ENCODE measurements at regions not wholly inside any gene's neighbourhood (a gene's known extent, or its start where the extent isn't known, plus 50 kb on each side); places are given as distances from the start of the nearest gene placed in this dataset.

GRCh38 chr4:32847461-32847860 lies 2127.3 kb downstream of the PCDH7 start:
- no peaks in the 10 kb centered on the region for H3K4me1 Mint-ChIP-seq (ENCODE audit: low read depth, unreplicated experiment)
- ChIA-PET POLR2A (no interaction called here), CTCF (no interaction called here)
- no TSS peak for BruUV-seq (replicated peaks)
- no peaks in the 10 kb centered on the region for H3K36me3 Mint-ChIP-seq (ENCODE audit: insufficient read depth, unreplicated experiment)
- peaks cover 10% of the 10 kb centered on the region for H3K9me3 Mint-ChIP-seq (ENCODE audit: unreplicated experiment)
- no peaks in the 10 kb centered on the region for H3K36me3 ChIP-seq (ENCODE audit: control insufficient read depth, insufficient read depth, low read length)
- no peaks in the 10 kb centered on the region; the same call in 1 of the 2 replicates for H3K9me3 ChIP-seq
- H3K4me3 Mint-ChIP-seq (ENCODE audit: unreplicated experiment) = no peak overlapping the region
- H3K4me1 ChIP-seq = no peaks in the 10 kb centered on the region
- DNase-seq = peak in 1 of 2 experiments; percentile 24
- no peaks in the 10 kb centered on the region for H3K27me3 ChIP-seq (replicated peaks; ENCODE audit: control insufficient read depth, insufficient read depth, low read length)
- no peak overlapping the region for H3K4me3 ChIP-seq (ENCODE audit: low read depth, low read length)
- no peak for TF ChIP-seq CTCF (IDR thresholded peaks at IDR 0.05; ENCODE audit: insufficient read depth in 1 of 2, low read depth in 1 of 2, low read length in 1 of 2, severe bottlenecking in 1 of 2, unreplicated experiment in 1 of 2)
- no peaks in the 10 kb centered on the region for H3K27me3 Mint-ChIP-seq (ENCODE audit: insufficient read depth, unreplicated experiment)
- H3K27ac Mint-ChIP-seq (ENCODE audit: unreplicated experiment) = no peak overlapping the region
- intact Hi-C loops (cut with micrococcal nuclease; ENCODE audit: unreplicated experiment) = loop anchor here (10.0 kb wide), 2 partner anchors 127 to 217 kb away; no protein-coding TSS in a partner anchor

GRCh38 chr4:32855622-32856021 lies 2135.5 kb downstream of the PCDH7 start:
- ChIA-PET POLR2A (no interaction called here), CTCF (no interaction called here)
- Mint-ChIP-seq H3K4me1 (ENCODE audit: low read depth, unreplicated experiment) (no peaks in the 10 kb centered on the region), H3K27me3 (ENCODE audit: insufficient read depth, unreplicated experiment) (no peaks in the 10 kb centered on the region), H3K4me3 (ENCODE audit: unreplicated experiment) (no peak overlapping the region), H3K9me3 (ENCODE audit: unreplicated experiment) (peaks cover 9% of the 10 kb centered on the region), H3K27ac (ENCODE audit: unreplicated experiment) (no peak overlapping the region), H3K36me3 (ENCODE audit: insufficient read depth, unreplicated experiment) (no peaks in the 10 kb centered on the region)
- intact Hi-C loops (cut with micrococcal nuclease; ENCODE audit: unreplicated experiment) = no loop called here
- no peak for DNase-seq
- BruUV-seq (replicated peaks) = no TSS peak
- no peaks in the 10 kb centered on the region for H3K9me3 ChIP-seq
- H3K27me3 ChIP-seq (replicated peaks; ENCODE audit: control insufficient read depth, insufficient read depth, low read length) = no peaks in the 10 kb centered on the region
- no peaks in the 10 kb centered on the region for H3K36me3 ChIP-seq (ENCODE audit: control insufficient read depth, insufficient read depth, low read length)
- no peak overlapping the region for H3K4me3 ChIP-seq (ENCODE audit: low read depth, low read length)
- TF ChIP-seq CTCF (IDR thresholded peaks at IDR 0.05; ENCODE audit: insufficient read depth in 1 of 2, low read depth in 1 of 2, low read length in 1 of 2, severe bottlenecking in 1 of 2, unreplicated experiment in 1 of 2) = no peak
- H3K4me1 ChIP-seq = no peaks in the 10 kb centered on the region

GRCh38 chr4:32858361-32858760 lies 2138.2 kb downstream of the PCDH7 start:
- CTCF ChIA-PET = no interaction called here
- no peak for DNase-seq

More at GRCh38 chr4:32858361-32858760, 2138.2 kb downstream of the PCDH7 start:
- Mint-ChIP-seq H3K9me3 (ENCODE audit: unreplicated experiment) (peaks cover 9% of the 10 kb centered on the region), H3K4me1 (ENCODE audit: low read depth, unreplicated experiment) (no peaks in the 10 kb centered on the region), H3K4me3 (ENCODE audit: unreplicated experiment) (no peak overlapping the region), H3K27me3 (ENCODE audit: insufficient read depth, unreplicated experiment) (no peaks in the 10 kb centered on the region), H3K27ac (ENCODE audit: unreplicated experiment) (no peak overlapping the region), H3K36me3 (ENCODE audit: insufficient read depth, unreplicated experiment) (no peaks in the 10 kb centered on the region)
- Histone ChIP-seq H3K4me1 (no peaks in the 10 kb centered on the region), H3K9me3 (no peaks in the 10 kb centered on the region), H3K27me3 (replicated peaks; ENCODE audit: control insufficient read depth, insufficient read depth, low read length) (no peaks in the 10 kb centered on the region), H3K36me3 (ENCODE audit: control insufficient read depth, insufficient read depth, low read length) (no peaks in the 10 kb centered on the region), H3K4me3 (ENCODE audit: low read depth, low read length) (no peak overlapping the region)
- TF ChIP-seq CTCF (IDR thresholded peaks at IDR 0.05; ENCODE audit: insufficient read depth in 1 of 2, low read depth in 1 of 2, low read length in 1 of 2, severe bottlenecking in 1 of 2, unreplicated experiment in 1 of 2) = no peak
- no TSS peak for BruUV-seq (replicated peaks)
- POLR2A ChIA-PET = no interaction called here
- intact Hi-C loops (cut with micrococcal nuclease; ENCODE audit: unreplicated experiment) = no loop called here

Data from Caco-2 (cell line).